CD14-positive monocyte (primary cell): ENCODE measurements at regions not wholly inside any gene's neighbourhood (a gene's known extent, or its start where the extent isn't known, plus 50 kb on each side); places are given as distances from the start of the nearest gene placed in this dataset.

ENCODE experiments used
- DNase-seq, 3 donors: peaks; one replicate each; pipeline ENCODE4 v3.0.0-alpha.2; 2011 to 2022
- H2AFZ ChIP-seq: 2 replicates; pipeline ENCODE4 v1.6.0; 2012; ENCODE audit warnings: mild to moderate bottlenecking, low read depth, low read length, inconsistent platforms; ENCODE audit not compliant: insufficient read depth, poor library complexity, severe bottlenecking
- H3K27ac ChIP-seq, 2 donors: 1 replicate in 1 of 2; 2 replicates in 1 of 2; pipeline ENCODE4 v1.5.1; 2012 to 2013; ENCODE audit warnings: low read length in 2 of 2, control low read depth in 1 of 2, inconsistent platforms in 1 of 2, low read depth in 1 of 2, mild to moderate bottlenecking in 1 of 2
- H3K27me3 ChIP-seq, 2 donors: one replicate each; pipeline versions ENCODE4 v1.6.0 to v1.6.1; 2011 to 2013; ENCODE audit warnings: low read length in 2 of 2; ENCODE audit not compliant: control insufficient read depth in 2 of 2, insufficient read depth in 2 of 2
- H3K36me3 ChIP-seq, 2 donors: replicated peaks in 1 of 2; 1 replicate in 1 of 2; 2 replicates in 1 of 2; pipeline versions ENCODE4 v1.5.1 to v1.6.1; 2012 to 2013; ENCODE audit warnings: low read length in 2 of 2, control low read depth in 1 of 2, inconsistent platforms in 1 of 2, mild to moderate bottlenecking in 1 of 2; ENCODE audit not compliant: insufficient read depth in 2 of 2, control insufficient read depth in 1 of 2
- H3K4me1 ChIP-seq, 2 donors: 1 replicate in 1 of 2; 2 replicates in 1 of 2; pipeline versions ENCODE4 v1.5.1 to v1.6.1; 2012 to 2013; ENCODE audit warnings: low read length in 2 of 2, control low read depth in 1 of 2, inconsistent platforms in 1 of 2, mild to moderate bottlenecking in 1 of 2, moderate library complexity in 1 of 2; ENCODE audit not compliant: insufficient read depth in 2 of 2, control insufficient read depth in 1 of 2
- H3K4me2 ChIP-seq: replicated peaks from 2 replicates; pipeline ENCODE3; 2012; ENCODE audit warnings: low read length, moderate library complexity, mild to moderate bottlenecking; ENCODE audit not compliant: poor library complexity, severe bottlenecking; ENCODE audit errors: extremely low read depth
- H3K4me3 ChIP-seq, 3 experiments: fragments of 200-600 bp in 1 of 3; sonication (generic) in 1 of 3; replicated peaks in 1 of 3; 1 replicate in 2 of 3; 2 replicates in 1 of 3; pipeline ENCODE4 v1.5.1; 2011 to 2013; ENCODE audit warnings: low read length in 3 of 3, mild to moderate bottlenecking in 3 of 3, control low read depth in 2 of 3, low read depth in 2 of 3, inconsistent platforms in 1 of 3, moderate library complexity in 1 of 3
- H3K79me2 ChIP-seq: 2 replicates; pipeline ENCODE4 v1.6.0; 2012; ENCODE audit warnings: mild to moderate bottlenecking, control low read depth, inconsistent platforms, low read length, moderate library complexity; ENCODE audit not compliant: insufficient read depth
- H3K9ac ChIP-seq: 2 replicates; pipeline ENCODE4 v1.6.0; 2017; ENCODE audit warnings: low read length, mild to moderate bottlenecking; ENCODE audit not compliant: insufficient read depth, poor library complexity, severe bottlenecking
- H3K9me3 ChIP-seq, 2 donors: replicated peaks in 1 of 2; 1 replicate in 1 of 2; 2 replicates in 1 of 2; pipeline versions ENCODE4 v1.5.1 to v1.6.1; 2012 to 2013; ENCODE audit warnings: low read length in 2 of 2, control low read depth in 1 of 2; ENCODE audit not compliant: control insufficient read depth in 1 of 2, insufficient read depth in 1 of 2
- H4K20me1 ChIP-seq: 2 replicates; pipeline ENCODE4 v1.6.0; 2012; ENCODE audit warnings: mild to moderate bottlenecking, low read length, control low read depth, moderate library complexity; ENCODE audit not compliant: insufficient read depth
- H3K27ac Mint-ChIP-seq, 7 donors: one replicate each; pipeline ENCODE4 v1.8.0; 2020; ENCODE audit warnings: mild to moderate bottlenecking in 7 of 7, mixed read lengths in 7 of 7, moderate library complexity in 6 of 7, inconsistent platforms in 2 of 7
- H3K27me3 Mint-ChIP-seq, 3 donors: one replicate each; pipeline ENCODE4 v1.8.0; 2021 to 2022; ENCODE audit warnings: low read depth in 3 of 3, mild to moderate bottlenecking in 3 of 3, mixed read lengths in 3 of 3, moderate library complexity in 3 of 3, inconsistent platforms in 1 of 3
- H3K36me3 Mint-ChIP-seq, 2 donors: one replicate each; pipeline ENCODE4 v1.8.0; 2020; ENCODE audit warnings: mixed read lengths in 2 of 2, inconsistent platforms in 1 of 2, mild to moderate bottlenecking in 1 of 2
- H3K4me1 Mint-ChIP-seq: one replicate; pipeline ENCODE4 v1.8.0; 2020; ENCODE audit warnings: mild to moderate bottlenecking, mixed read lengths
- H3K4me3 Mint-ChIP-seq, 2 donors: one replicate each; pipeline ENCODE4 v1.8.0; 2020; ENCODE audit warnings: mild to moderate bottlenecking in 2 of 2, mixed read lengths in 2 of 2, moderate library complexity in 1 of 2
- H3K9me3 Mint-ChIP-seq, 7 donors: one replicate each; pipeline ENCODE4 v1.8.0; 2020 to 2022; ENCODE audit warnings: mixed read lengths in 7 of 7, mild to moderate bottlenecking in 6 of 7, moderate library complexity in 6 of 7, inconsistent platforms in 2 of 7
- CTCF ChIP-seq: fragments of 200-600 bp; IDR thresholded peaks from one replicate; pipeline ENCODE4 v1.8.0; 2022; ENCODE audit warnings: antibody characterized with exemption, mild to moderate bottlenecking
- WGBS: methylation state at CpG from one replicate; pipeline ENCODE4 v1.1.5; 2013; ENCODE audit warnings: missing lambda C conversion rate; ENCODE audit not compliant: insufficient coverage; 5-methylcytosine and 5-hydroxymethylcytosine counted together
- intact Hi-C, 2 donors: fragments of 100-400 bp; cut with micrococcal nuclease; formaldehyde crosslinking; loops; one replicate each; pipeline versions ENCODE4 v1.15.0 to v1.15.1; 2023

GRCh38 chr7:26965724-26966123 lies 101.3 kb upstream of the SKAP2 start:
- Histone ChIP-seq H4K20me1 (no peaks in the 10 kb centered on the region), H2AFZ (no peak overlapping the region), H3K4me1 (peaks cover 11 to 12% of the 10 kb centered on the region in 2 donors), H3K9ac (no peak overlapping the region), H3K27me3 (no peaks in the 10 kb centered on the region), H3K27ac (no peak overlapping the region), H3K36me3 (no peaks in the 10 kb centered on the region), H3K4me2 (no peak overlapping the region), H3K4me3 (no peak overlapping the region), H3K9me3 (no peaks in the 10 kb centered on the region), H3K79me2 (no peaks in the 10 kb centered on the region)
- Mint-ChIP-seq H3K9me3 (peaks cover 0 to 6% (median 2%) of the 10 kb centered on the region in 7 donors), H3K4me1 (peaks cover 16% of the 10 kb centered on the region), H3K4me3 (no peak overlapping the region), H3K27ac (no peak overlapping the region), H3K27me3 (no peaks in the 10 kb centered on the region), H3K36me3 (no peaks in the 10 kb centered on the region)
- no peak for DNase-seq
- TF ChIP-seq CTCF: no peak
- intact Hi-C loops: no loop called here
- WGBS: no CpG with 5 or more reads among the region's 3 CpGs

- H3K4me3 Mint-ChIP-seq: peak overlapping the region in 1 of 2 donors; percentile 35
- H3K9me3 Mint-ChIP-seq: peaks cover 0 to 4% (median 2%) of the 10 kb centered on the region in 7 donors
- no peak overlapping the region for H3K9ac ChIP-seq
- H3K27ac ChIP-seq: no peak overlapping the region
- peak overlapping the region in 1 of 3 experiments; percentile 32 for H3K4me3 ChIP-seq
- H3K36me3 Mint-ChIP-seq: no peaks in the 10 kb centered on the region
- peak overlapping the region in 1 of 7 donors; percentile 46 for H3K27ac Mint-ChIP-seq
- peak overlapping the region; percentile 44 for H3K4me2 ChIP-seq
- H3K27me3 Mint-ChIP-seq: no peaks in the 10 kb centered on the region
- no peaks in the 10 kb centered on the region for H3K9me3 ChIP-seq
- H4K20me1 ChIP-seq: no peaks in the 10 kb centered on the region
- no peaks in the 10 kb centered on the region for H3K27me3 ChIP-seq
- intact Hi-C loops: no loop called here
- DNase-seq: peak in 2 of 3 donors; percentile 3 to 4
- no peak for TF ChIP-seq CTCF
- no peaks in the 10 kb centered on the region for H3K36me3 ChIP-seq
- no peak overlapping the region for H2AFZ ChIP-seq
- peaks cover 16% of the 10 kb centered on the region for H3K4me1 Mint-ChIP-seq
- H3K4me1 ChIP-seq: peaks cover 11 to 12% of the 10 kb centered on the region in 2 donors
- H3K79me2 ChIP-seq: no peaks in the 10 kb centered on the region
- WGBS: 0% methylated on average over 1 of the region's 2 CpGs
Measured at GRCh38 chr7:26964156-26964808, 99.9 kb upstream of the SKAP2 start.
